Ovary (tissue), 3 donors: ENCODE measurements at regions not wholly inside any gene's neighbourhood (a gene's known extent, or its start where the extent isn't known, plus 50 kb on each side); places are given as distances from the start of the nearest gene placed in this dataset.

Experiments
- POLR2A ChIP-seq: fragments of 450-650 bp; IDR thresholded peaks from one replicate; pipeline ENCODE4 v1.6.1; 2017; ENCODE audit warnings: antibody characterized with exemption, mild to moderate bottlenecking, moderate library complexity
- TF ChIP-seq, protein P1 (sequence below), 3 donors: fragments of 450-650 bp in 2 of 3; fragments of 200-600 bp in 1 of 3; IDR thresholded peaks; one replicate each; pipeline versions ENCODE4 v1.5.1 to v1.8.0; 2016 to 2022; ENCODE audit warnings: antibody characterized with exemption in 3 of 3, mild to moderate bottlenecking in 1 of 3
- donor health status: DM: no; HTN: no; CAD: no.

DNA sequence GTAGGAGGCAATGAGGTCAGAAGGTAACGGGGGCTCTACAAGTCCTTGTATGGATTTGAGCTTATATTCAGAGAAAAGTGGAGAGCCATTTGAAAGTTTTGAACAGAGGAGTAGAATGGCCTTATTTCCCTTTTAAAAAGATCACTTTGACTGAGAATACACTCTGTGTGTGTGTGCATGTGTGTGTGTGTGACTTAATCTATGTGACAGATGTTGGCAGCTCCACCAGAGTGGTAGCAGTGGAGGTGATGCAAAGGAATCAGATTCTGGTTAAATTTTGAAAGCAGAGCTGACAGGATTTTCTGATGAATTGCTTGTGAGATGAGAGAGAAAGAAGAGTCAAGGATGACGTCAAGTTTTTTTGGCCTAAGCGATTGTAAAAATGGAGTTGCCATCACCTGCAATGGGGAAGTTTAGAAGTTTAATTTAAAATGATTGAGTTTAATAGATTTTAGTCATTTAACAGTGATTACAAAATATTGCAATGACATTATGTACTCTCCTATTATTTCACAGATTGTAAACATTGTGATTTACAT lies 172.2 kb upstream of the HEY2 start:
- TF ChIP-seq POLR2A: no peak
- TF ChIP-seq, protein P1, sequence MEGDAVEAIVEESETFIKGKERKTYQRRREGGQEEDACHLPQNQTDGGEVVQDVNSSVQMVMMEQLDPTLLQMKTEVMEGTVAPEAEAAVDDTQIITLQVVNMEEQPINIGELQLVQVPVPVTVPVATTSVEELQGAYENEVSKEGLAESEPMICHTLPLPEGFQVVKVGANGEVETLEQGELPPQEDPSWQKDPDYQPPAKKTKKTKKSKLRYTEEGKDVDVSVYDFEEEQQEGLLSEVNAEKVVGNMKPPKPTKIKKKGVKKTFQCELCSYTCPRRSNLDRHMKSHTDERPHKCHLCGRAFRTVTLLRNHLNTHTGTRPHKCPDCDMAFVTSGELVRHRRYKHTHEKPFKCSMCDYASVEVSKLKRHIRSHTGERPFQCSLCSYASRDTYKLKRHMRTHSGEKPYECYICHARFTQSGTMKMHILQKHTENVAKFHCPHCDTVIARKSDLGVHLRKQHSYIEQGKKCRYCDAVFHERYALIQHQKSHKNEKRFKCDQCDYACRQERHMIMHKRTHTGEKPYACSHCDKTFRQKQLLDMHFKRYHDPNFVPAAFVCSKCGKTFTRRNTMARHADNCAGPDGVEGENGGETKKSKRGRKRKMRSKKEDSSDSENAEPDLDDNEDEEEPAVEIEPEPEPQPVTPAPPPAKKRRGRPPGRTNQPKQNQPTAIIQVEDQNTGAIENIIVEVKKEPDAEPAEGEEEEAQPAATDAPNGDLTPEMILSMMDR (IDR thresholded peaks at IDR 0.05): no peak
